Lung (tissue), 11 donors: ENCODE measurements at regions not wholly inside any gene's neighbourhood (a gene's known extent, or its start where the extent isn't known, plus 50 kb on each side); places are given as distances from the start of the nearest gene placed in this dataset.

Source experiments
- ATAC-seq: fragments of 200-7000 bp; cut with Tn5 transposase; one replicate; pipeline ENCODE4 v1.9.1; 2020; ENCODE audit warnings: moderate number of reproducible peaks; ENCODE audit not compliant: insufficient read depth, low FRiP score
- DNase-seq, 3 donors: peaks; one replicate each; pipeline ENCODE4 v3.0.0-alpha.2; 2013 to 2017
- H3K27ac ChIP-seq, 2 donors: one replicate each; pipeline ENCODE4 v1.5.1; 2013; ENCODE audit warnings: mild to moderate bottlenecking in 2 of 2, moderate library complexity in 2 of 2, control low read depth in 1 of 2, inconsistent platforms in 1 of 2, low read depth in 1 of 2, low read length in 1 of 2
- H3K27me3 ChIP-seq, 3 donors: one replicate each; pipeline ENCODE4 v1.5.1; 2013; ENCODE audit warnings: low read length in 2 of 3; ENCODE audit not compliant: control insufficient read depth in 3 of 3, insufficient read depth in 3 of 3
- H3K36me3 ChIP-seq, 4 donors: one replicate each; pipeline ENCODE4 v1.5.1; 2013; ENCODE audit warnings: low read length in 4 of 4, mild to moderate bottlenecking in 1 of 4, moderate library complexity in 1 of 4; ENCODE audit not compliant: control insufficient read depth in 4 of 4, insufficient read depth in 4 of 4
- H3K4me1 ChIP-seq, 5 donors: one replicate each; pipeline ENCODE4 v1.5.1; 2013; ENCODE audit warnings: low read length in 5 of 5, mild to moderate bottlenecking in 2 of 5, moderate library complexity in 1 of 5; ENCODE audit not compliant: control insufficient read depth in 5 of 5, insufficient read depth in 5 of 5
- H3K4me3 ChIP-seq: one replicate; pipeline ENCODE4 v1.5.1; 2013; ENCODE audit warnings: mild to moderate bottlenecking, control low read depth, moderate library complexity
- H3K9ac ChIP-seq, 2 donors: one replicate each; pipeline ENCODE4 v1.5.1; 2013; ENCODE audit warnings: low read length in 2 of 2, control low read depth in 1 of 2; ENCODE audit not compliant: insufficient read depth in 1 of 2
- H3K9me3 ChIP-seq, 4 donors: one replicate each; pipeline ENCODE4 v1.5.1; 2013; ENCODE audit warnings: low read length in 3 of 4, mild to moderate bottlenecking in 1 of 4, moderate library complexity in 1 of 4; ENCODE audit not compliant: control insufficient read depth in 4 of 4, insufficient read depth in 3 of 4
- WGBS, 2 donors: extraction: QIAGEN DNeasy Blood & Tissue Kit; methylation state at CpG; one replicate each; pipeline ENCODE4 v1.1.7; 2013; 5-methylcytosine and 5-hydroxymethylcytosine counted together
- TF ChIP-seq, protein P1 (sequence below): IDR thresholded peaks from 2 replicates; pipeline ENCODE4 v1.5.1; 2012; ENCODE audit warnings: mild to moderate bottlenecking; ENCODE audit errors: control extremely low read depth, extremely low read depth
- donor health status: control.
- donor health status: control.
- donor health status: Bipolar disorder and iron deficiency.
- donor health status: healthy.
- donor health status: DM: yes; HTN: yes; CAD: no.

GRCh38 chr3:177946936-177947335, 589.3 kb upstream of the KCNMB2 start:
- peaks cover 0 to 20% (median 0%) of the 10 kb centered on the region in 5 donors for H3K4me1 ChIP-seq
- no peak overlapping the region for H3K9ac ChIP-seq
- H3K4me3 ChIP-seq = no peak overlapping the region
- no peaks in the 10 kb centered on the region for H3K9me3 ChIP-seq
- no peaks in the 10 kb centered on the region for H3K27me3 ChIP-seq
- H3K27ac ChIP-seq = no peak overlapping the region
- DNase-seq = peak in 2 of 3 donors; percentile 85 to 89
- TF ChIP-seq, protein P1, sequence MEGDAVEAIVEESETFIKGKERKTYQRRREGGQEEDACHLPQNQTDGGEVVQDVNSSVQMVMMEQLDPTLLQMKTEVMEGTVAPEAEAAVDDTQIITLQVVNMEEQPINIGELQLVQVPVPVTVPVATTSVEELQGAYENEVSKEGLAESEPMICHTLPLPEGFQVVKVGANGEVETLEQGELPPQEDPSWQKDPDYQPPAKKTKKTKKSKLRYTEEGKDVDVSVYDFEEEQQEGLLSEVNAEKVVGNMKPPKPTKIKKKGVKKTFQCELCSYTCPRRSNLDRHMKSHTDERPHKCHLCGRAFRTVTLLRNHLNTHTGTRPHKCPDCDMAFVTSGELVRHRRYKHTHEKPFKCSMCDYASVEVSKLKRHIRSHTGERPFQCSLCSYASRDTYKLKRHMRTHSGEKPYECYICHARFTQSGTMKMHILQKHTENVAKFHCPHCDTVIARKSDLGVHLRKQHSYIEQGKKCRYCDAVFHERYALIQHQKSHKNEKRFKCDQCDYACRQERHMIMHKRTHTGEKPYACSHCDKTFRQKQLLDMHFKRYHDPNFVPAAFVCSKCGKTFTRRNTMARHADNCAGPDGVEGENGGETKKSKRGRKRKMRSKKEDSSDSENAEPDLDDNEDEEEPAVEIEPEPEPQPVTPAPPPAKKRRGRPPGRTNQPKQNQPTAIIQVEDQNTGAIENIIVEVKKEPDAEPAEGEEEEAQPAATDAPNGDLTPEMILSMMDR = no peak
- H3K36me3 ChIP-seq = no peaks in the 10 kb centered on the region
- WGBS, 2 donors = 60 to 71% methylated on average over 3 of the region's 3 CpGs
- no peak for ATAC-seq

DNA sequence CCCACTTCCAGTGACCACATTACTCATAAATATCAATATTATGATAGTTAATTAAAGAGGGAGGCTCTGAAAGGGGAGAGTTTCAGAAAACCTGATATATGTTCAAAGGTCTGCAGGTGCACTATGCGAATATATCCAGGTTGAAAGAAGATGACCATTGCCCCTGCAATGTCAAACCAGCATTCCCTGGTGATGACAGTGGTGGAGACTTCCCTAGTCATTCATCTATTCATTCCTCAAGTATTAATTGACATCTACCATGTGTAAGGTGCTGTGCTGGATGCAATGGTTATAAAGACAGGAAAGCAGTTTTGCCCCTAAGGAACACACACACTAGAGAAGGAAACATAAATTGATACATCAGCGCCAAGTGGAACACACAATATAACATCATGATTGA, 588.3 kb upstream of the KCNMB2 start:
- WGBS, 2 donors = 95 to 98% methylated on average over 2 of the region's 2 CpGs
- Histone ChIP-seq H3K9ac (no peak overlapping the region), H3K9me3 (no peaks in the 10 kb centered on the region), H3K4me1 (peaks cover 0 to 20% (median 0%) of the 10 kb centered on the region in 5 donors), H3K27ac (no peak overlapping the region), H3K4me3 (no peak overlapping the region), H3K36me3 (no peaks in the 10 kb centered on the region), H3K27me3 (no peaks in the 10 kb centered on the region)
- no peak for ATAC-seq
- DNase-seq = no peak
- TF ChIP-seq, protein P1 = no peak

GRCh38 chr3:177948716-177949425, 587.4 kb upstream of the KCNMB2 start:
- TF ChIP-seq, protein P1 = no peak
- Histone ChIP-seq H3K27me3 (no peaks in the 10 kb centered on the region), H3K9me3 (no peaks in the 10 kb centered on the region), H3K9ac (no peak overlapping the region), H3K36me3 (no peaks in the 10 kb centered on the region), H3K27ac (no peak overlapping the region), H3K4me3 (no peak overlapping the region), H3K4me1 (peaks cover 0 to 20% (median 0%) of the 10 kb centered on the region in 5 donors)
- ATAC-seq = no peak
- WGBS, 2 donors = 94 to 98% methylated on average over 4 of the region's 4 CpGs
- DNase-seq = no peak

GRCh38 chr3:177959188-177959587, 577.0 kb upstream of the KCNMB2 start:
- TF ChIP-seq, protein P1 = no peak
- Histone ChIP-seq H3K9ac (no peak overlapping the region), H3K4me3 (no peak overlapping the region), H3K9me3 (no peaks in the 10 kb centered on the region), H3K36me3 (no peaks in the 10 kb centered on the region), H3K27ac (no peak overlapping the region), H3K27me3 (no peaks in the 10 kb centered on the region), H3K4me1 (peaks cover 0 to 4% (median 0%) of the 10 kb centered on the region in 5 donors)
- DNase-seq = no peak
- 89 to 90% methylated on average over 5 of the region's 5 CpGs for WGBS, 2 donors
- no peak for ATAC-seq
